ENCODE measurements at regions not wholly inside any gene's neighbourhood (a gene's known extent, or its start where the extent isn't known, plus 50 kb on each side); places are given as distances from the start of the nearest gene placed in this dataset.

GRCh38 chr6:166784691-166785090, 157.6 kb upstream of the RPS6KA2 start:
- TF ChIP-seq, protein P1, sequence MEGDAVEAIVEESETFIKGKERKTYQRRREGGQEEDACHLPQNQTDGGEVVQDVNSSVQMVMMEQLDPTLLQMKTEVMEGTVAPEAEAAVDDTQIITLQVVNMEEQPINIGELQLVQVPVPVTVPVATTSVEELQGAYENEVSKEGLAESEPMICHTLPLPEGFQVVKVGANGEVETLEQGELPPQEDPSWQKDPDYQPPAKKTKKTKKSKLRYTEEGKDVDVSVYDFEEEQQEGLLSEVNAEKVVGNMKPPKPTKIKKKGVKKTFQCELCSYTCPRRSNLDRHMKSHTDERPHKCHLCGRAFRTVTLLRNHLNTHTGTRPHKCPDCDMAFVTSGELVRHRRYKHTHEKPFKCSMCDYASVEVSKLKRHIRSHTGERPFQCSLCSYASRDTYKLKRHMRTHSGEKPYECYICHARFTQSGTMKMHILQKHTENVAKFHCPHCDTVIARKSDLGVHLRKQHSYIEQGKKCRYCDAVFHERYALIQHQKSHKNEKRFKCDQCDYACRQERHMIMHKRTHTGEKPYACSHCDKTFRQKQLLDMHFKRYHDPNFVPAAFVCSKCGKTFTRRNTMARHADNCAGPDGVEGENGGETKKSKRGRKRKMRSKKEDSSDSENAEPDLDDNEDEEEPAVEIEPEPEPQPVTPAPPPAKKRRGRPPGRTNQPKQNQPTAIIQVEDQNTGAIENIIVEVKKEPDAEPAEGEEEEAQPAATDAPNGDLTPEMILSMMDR (IDR thresholded peaks at IDR 0.05): no peak
- no peak for TF ChIP-seq POLR2AphosphoS5 (IDR thresholded peaks at IDR 0.05)
- TF ChIP-seq EP300 (IDR thresholded peaks at IDR 0.05): no peak
- no peak for TF ChIP-seq POLR2A (IDR thresholded peaks at IDR 0.05)
